Glutamatergic neuron (in vitro differentiated cells): ENCODE measurements at regions not wholly inside any gene's neighbourhood (a gene's known extent, or its start where the extent isn't known, plus 50 kb on each side); places are given as distances from the start of the nearest gene placed in this dataset.

Experiments
- DNase-seq: peaks from one replicate; pipeline ENCODE4 v3.0.0; 2022
- H3K27ac Mint-ChIP-seq: one replicate; pipeline ENCODE4 v1.8.0; 2020; ENCODE audit warnings: mild to moderate bottlenecking, mixed read lengths, inconsistent platforms; ENCODE audit not compliant: unreplicated experiment
- H3K27me3 Mint-ChIP-seq: one replicate; pipeline ENCODE4 v1.8.0; 2020; ENCODE audit warnings: mild to moderate bottlenecking, moderate library complexity, mixed read lengths, inconsistent platforms; ENCODE audit not compliant: unreplicated experiment
- H3K36me3 Mint-ChIP-seq: one replicate; pipeline ENCODE4 v1.8.0; 2020; ENCODE audit warnings: mild to moderate bottlenecking, mixed read lengths, inconsistent platforms; ENCODE audit not compliant: unreplicated experiment
- H3K4me1 Mint-ChIP-seq: one replicate; pipeline ENCODE4 v1.8.0; 2020; ENCODE audit warnings: mild to moderate bottlenecking, low read depth, mixed read lengths, inconsistent platforms; ENCODE audit not compliant: unreplicated experiment
- H3K4me3 Mint-ChIP-seq: one replicate; pipeline ENCODE4 v1.8.0; 2020; ENCODE audit warnings: mild to moderate bottlenecking, mixed read lengths, inconsistent platforms; ENCODE audit not compliant: unreplicated experiment
- H3K9me3 Mint-ChIP-seq: one replicate; pipeline ENCODE4 v1.8.0; 2020; ENCODE audit warnings: mild to moderate bottlenecking, moderate library complexity, mixed read lengths, inconsistent platforms; ENCODE audit not compliant: unreplicated experiment
- TF ChIP-seq, protein P1 (sequence below): fragments of 200-600 bp; sonication (generic); IDR thresholded peaks from one replicate; pipeline ENCODE4 v1.5.0; 2021; ENCODE audit not compliant: partially characterized antibody, unreplicated experiment

DNA sequence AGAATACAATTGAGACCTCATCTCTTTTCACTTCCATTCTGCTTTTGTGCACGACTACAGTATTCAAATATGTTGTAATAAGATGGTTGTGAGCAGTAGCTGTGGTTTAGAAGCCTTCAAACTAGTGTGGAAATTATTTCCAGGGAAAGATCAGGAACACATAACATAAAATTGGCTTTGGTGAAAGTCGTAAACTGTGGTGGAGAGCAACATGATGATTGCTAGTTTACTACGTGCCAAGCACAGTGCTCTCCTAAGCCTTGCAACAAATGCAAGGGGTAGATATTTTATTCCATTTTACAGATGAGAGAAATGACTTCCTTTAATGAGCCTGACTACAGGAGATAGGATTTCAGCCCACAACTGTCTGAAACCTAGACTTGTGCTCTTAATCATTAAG, 172.4 kb upstream of the LMNTD1 start:
- no peak for DNase-seq
- Mint-ChIP-seq H3K9me3 (no peaks in the 10 kb centered on the region), H3K4me3 (no peak overlapping the region), H3K27ac (no peak overlapping the region), H3K27me3 (no peaks in the 10 kb centered on the region), H3K36me3 (no peaks in the 10 kb centered on the region), H3K4me1 (no peaks in the 10 kb centered on the region)
- TF ChIP-seq, protein P1, sequence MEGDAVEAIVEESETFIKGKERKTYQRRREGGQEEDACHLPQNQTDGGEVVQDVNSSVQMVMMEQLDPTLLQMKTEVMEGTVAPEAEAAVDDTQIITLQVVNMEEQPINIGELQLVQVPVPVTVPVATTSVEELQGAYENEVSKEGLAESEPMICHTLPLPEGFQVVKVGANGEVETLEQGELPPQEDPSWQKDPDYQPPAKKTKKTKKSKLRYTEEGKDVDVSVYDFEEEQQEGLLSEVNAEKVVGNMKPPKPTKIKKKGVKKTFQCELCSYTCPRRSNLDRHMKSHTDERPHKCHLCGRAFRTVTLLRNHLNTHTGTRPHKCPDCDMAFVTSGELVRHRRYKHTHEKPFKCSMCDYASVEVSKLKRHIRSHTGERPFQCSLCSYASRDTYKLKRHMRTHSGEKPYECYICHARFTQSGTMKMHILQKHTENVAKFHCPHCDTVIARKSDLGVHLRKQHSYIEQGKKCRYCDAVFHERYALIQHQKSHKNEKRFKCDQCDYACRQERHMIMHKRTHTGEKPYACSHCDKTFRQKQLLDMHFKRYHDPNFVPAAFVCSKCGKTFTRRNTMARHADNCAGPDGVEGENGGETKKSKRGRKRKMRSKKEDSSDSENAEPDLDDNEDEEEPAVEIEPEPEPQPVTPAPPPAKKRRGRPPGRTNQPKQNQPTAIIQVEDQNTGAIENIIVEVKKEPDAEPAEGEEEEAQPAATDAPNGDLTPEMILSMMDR = no peak

DNA sequence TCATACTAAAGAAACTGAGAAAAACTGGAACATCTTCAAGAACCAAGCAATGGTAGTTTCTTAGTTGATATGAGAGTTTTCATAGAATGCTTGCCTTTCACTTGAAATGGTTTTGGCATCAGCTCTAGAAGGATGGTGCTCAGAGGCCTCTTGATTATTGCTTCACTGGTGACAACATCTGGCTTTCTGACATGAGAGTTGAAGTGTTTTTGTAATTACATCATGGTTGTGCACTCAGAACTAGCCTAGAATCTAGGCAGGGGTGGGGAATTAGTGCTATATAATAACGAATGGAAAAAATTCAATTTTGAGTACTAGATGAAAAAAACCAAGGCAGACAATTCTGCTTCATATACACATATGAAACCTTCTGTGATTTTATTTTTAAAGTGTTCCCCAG, 172.8 kb upstream of the LMNTD1 start:
- H3K27me3 Mint-ChIP-seq = no peaks in the 10 kb centered on the region
- no peaks in the 10 kb centered on the region for H3K9me3 Mint-ChIP-seq
- no peak overlapping the region for H3K27ac Mint-ChIP-seq
- no peaks in the 10 kb centered on the region for H3K4me1 Mint-ChIP-seq
- no peak for DNase-seq
- H3K36me3 Mint-ChIP-seq = no peaks in the 10 kb centered on the region
- no peak overlapping the region for H3K4me3 Mint-ChIP-seq
- TF ChIP-seq, protein P1 = no peak

DNA sequence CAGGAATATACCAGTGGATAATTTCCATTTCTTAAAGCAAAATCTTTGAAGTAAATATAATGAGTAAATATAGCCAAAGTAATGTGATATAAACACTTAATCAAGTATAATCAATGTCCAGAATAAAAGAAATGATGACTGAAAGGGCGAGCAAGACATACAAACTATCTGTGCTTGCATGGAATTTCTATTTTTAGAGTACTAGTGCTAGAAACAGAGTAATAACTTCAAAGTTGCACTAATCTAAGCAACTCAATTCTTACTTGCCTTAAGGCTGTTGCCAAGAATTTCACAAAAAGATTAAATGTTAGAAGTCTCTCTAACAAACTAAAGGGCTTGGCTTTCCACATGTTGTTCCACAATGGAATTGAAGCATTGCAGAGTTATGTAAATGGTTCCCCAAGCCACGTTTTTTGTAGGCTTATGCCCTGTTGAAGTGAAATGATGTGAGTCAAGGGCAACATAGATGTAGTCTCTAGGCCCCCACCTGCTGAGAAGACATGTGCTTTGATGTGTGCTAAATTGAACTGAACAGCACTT, 175.0 kb upstream of the LMNTD1 start:
- Mint-ChIP-seq H3K27me3 (no peaks in the 10 kb centered on the region), H3K4me1 (no peaks in the 10 kb centered on the region), H3K36me3 (no peaks in the 10 kb centered on the region), H3K9me3 (no peaks in the 10 kb centered on the region), H3K4me3 (no peak overlapping the region), H3K27ac (no peak overlapping the region)
- no peak for DNase-seq
- TF ChIP-seq, protein P1 = no peak

DNA sequence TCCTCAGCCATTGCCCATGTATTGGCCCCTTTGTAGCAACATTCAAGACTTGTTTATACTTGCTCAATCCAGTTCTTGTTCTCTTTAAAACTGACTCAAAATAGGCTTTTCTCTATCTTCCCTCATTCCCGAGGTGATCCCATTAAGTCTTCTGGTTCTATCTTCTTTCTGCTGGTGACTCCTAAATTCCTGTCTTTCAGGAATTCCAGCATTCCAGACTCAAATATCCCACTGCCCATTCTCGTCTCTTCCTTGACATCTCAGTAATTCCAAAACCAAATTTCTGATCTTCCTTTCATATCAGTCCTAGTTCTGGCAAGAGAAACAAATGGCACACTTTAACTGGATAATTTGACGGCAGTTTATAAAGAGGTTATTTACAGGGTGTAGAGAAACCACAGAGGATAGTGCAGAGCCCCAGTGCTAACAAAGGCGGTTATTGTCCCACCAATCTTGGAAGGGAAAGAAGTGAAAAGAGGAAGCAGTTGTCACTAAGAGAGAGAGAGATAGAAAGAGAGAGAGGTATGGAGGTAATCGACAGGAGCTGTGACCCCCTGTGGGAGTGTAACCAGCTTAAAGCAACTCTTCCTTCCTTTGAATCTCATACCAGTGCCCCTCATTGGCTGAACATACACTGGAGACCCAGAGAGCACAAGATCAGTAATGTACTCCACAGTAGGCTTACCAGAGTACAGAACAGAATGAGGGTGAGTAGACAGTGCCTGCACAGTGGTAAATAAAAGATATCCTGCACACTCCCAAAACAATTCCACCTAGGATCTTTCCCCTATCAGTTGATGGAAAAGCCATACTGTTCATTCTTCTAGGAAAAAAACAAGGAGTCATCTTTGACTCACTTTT, 177.6 kb upstream of the LMNTD1 start:
- TF ChIP-seq, protein P1 = no peak
- H3K36me3 Mint-ChIP-seq = no peaks in the 10 kb centered on the region
- H3K4me3 Mint-ChIP-seq = no peak overlapping the region
- no peak overlapping the region for H3K27ac Mint-ChIP-seq
- H3K9me3 Mint-ChIP-seq = no peaks in the 10 kb centered on the region
- H3K4me1 Mint-ChIP-seq = no peaks in the 10 kb centered on the region
- no peaks in the 10 kb centered on the region for H3K27me3 Mint-ChIP-seq
- no peak for DNase-seq

DNA sequence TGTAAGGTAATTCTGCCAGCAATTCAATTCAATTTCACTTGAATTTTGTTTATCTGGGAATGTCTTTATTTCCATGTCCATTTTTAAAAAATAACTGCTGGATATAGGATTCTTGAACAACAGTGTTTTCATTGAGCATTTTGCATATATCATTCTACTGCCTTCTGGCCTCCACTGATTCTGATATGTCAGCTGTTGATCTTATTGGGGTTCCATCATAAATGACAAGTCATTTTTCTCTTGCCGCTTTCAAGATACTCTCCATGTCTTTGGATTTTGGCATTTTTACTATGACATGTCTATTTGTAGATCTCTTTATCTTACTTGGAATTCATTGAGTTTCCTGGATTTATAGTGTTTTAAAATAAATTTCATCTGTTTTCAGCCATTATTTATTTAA, 180.5 kb upstream of the LMNTD1 start:
- no peak for DNase-seq
- Mint-ChIP-seq H3K9me3 (peaks cover 2% of the 10 kb centered on the region), H3K27ac (no peak overlapping the region), H3K4me1 (no peaks in the 10 kb centered on the region), H3K36me3 (peaks cover 9% of the 10 kb centered on the region), H3K4me3 (no peak overlapping the region), H3K27me3 (no peaks in the 10 kb centered on the region)
- TF ChIP-seq, protein P1 = no peak
